Loucy (cell line): ENCODE measurements at regions not wholly inside any gene's neighbourhood (a gene's known extent, or its start where the extent isn't known, plus 50 kb on each side); places are given as distances from the start of the nearest gene placed in this dataset.

Experiments
- H2AFZ ChIP-seq: fragments of 200-600 bp; sonication (generic); 2 replicates; pipeline ENCODE4 v1.6.0; 2016; ENCODE audit warnings: antibody characterized with exemption, mild to moderate bottlenecking, low read length, moderate library complexity
- H3F3A ChIP-seq: fragments of 200-600 bp; 2 replicates; pipeline ENCODE4 v1.6.0; 2016; ENCODE audit warnings: antibody characterized with exemption, low read depth, mild to moderate bottlenecking
- H3K27me3 ChIP-seq: fragments of 200-600 bp; sonication (generic); 2 replicates; pipeline ENCODE4 v1.6.1; 2014; ENCODE audit warnings: low read length, mild to moderate bottlenecking; ENCODE audit not compliant: insufficient read depth, poor library complexity, severe bottlenecking
- H3K36me3 ChIP-seq: fragments of 200-600 bp; sonication (generic); 2 replicates; pipeline ENCODE4 v1.6.1; 2016; ENCODE audit warnings: low read length; ENCODE audit not compliant: insufficient read depth
- H3K4me1 ChIP-seq: fragments of 200-600 bp; sonication (generic); 2 replicates; pipeline ENCODE4 v1.5.1; 2014; ENCODE audit warnings: low read length, mild to moderate bottlenecking; ENCODE audit not compliant: insufficient read depth, poor library complexity, severe bottlenecking
- H3K4me2 ChIP-seq: fragments of 200-600 bp; sonication (generic); 2 replicates; pipeline ENCODE4 v1.6.0; 2014; ENCODE audit warnings: antibody characterized with exemption, low read length, low read depth, mild to moderate bottlenecking; ENCODE audit not compliant: poor library complexity, severe bottlenecking
- H3K4me3 ChIP-seq: fragments of 200-600 bp; sonication (generic); 2 replicates; pipeline ENCODE4 v1.5.1; 2014; ENCODE audit warnings: low read length, mild to moderate bottlenecking, mixed read lengths; ENCODE audit not compliant: poor library complexity, severe bottlenecking
- H3K79me2 ChIP-seq: fragments of 200-600 bp; sonication (generic); 2 replicates; pipeline ENCODE4 v1.6.1; 2014; ENCODE audit warnings: low read length; ENCODE audit not compliant: insufficient read depth
- H3K9ac ChIP-seq: fragments of 200-600 bp; sonication (generic); 2 replicates; pipeline ENCODE4 v1.6.0; 2014; ENCODE audit warnings: mild to moderate bottlenecking, low read depth, low read length, moderate library complexity; ENCODE audit not compliant: poor library complexity, severe bottlenecking
- H3K9me2 ChIP-seq: fragments of 200-600 bp; sonication (generic); replicated peaks from 2 replicates; pipeline ENCODE4 v1.6.1; 2016; ENCODE audit warnings: low read depth, low read length, mixed read lengths
- H3K9me3 ChIP-seq: fragments of 200-600 bp; sonication (generic); 2 replicates; pipeline ENCODE4 v1.6.1; 2014; ENCODE audit warnings: mild to moderate bottlenecking, antibody characterized with exemption, low read length, low read depth; ENCODE audit not compliant: insufficient read depth
- H4K20me1 ChIP-seq: fragments of 200-600 bp; sonication (generic); 2 replicates; pipeline ENCODE4 v1.6.0; 2014; ENCODE audit warnings: antibody characterized with exemption, low read length, mild to moderate bottlenecking; ENCODE audit not compliant: insufficient read depth, poor library complexity, severe bottlenecking
- EZH2phosphoT487 ChIP-seq: fragments of 200-600 bp; IDR thresholded peaks from 2 replicates; pipeline ENCODE4 v1.6.1; 2018; ENCODE audit warnings: antibody characterized with exemption, mild to moderate bottlenecking, moderate library complexity, borderline replicate concordance
- TF ChIP-seq, protein P1 (sequence below): fragments of 200-600 bp; sonication (generic); conservative IDR thresholded peaks from 2 replicates; pipeline ENCODE4 v1.5.1; 2014; ENCODE audit warnings: mild to moderate bottlenecking, antibody characterized with exemption, low read length

DNA sequence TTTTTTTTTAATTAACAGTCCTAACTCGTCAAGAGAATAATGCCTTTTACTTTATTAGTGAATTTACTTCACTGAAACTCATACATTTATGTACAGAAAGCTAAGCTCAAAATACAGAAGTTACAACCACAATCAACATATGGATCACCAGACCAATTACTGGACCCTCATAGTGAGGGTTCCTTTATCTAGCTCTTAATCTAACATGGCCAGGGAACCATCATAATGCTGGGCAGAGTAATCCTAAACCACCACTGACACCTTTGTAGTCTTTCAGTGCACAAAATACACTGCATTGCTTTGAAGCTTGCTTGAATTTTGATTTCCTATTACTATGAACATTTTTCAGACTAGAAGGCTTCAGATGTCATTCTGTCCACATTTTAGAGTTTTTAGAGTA, 1406.6 kb upstream of the PCDH9 start:
- Histone ChIP-seq H3K4me1 (no peaks in the 10 kb centered on the region), H3K36me3 (no peaks in the 10 kb centered on the region), H4K20me1 (no peaks in the 10 kb centered on the region), H3K27me3 (no peaks in the 10 kb centered on the region), H3K79me2 (no peaks in the 10 kb centered on the region), H3K4me2 (no peak overlapping the region), H3K4me3 (no peak overlapping the region), H3K9ac (no peak overlapping the region), H3K9me3 (no peaks in the 10 kb centered on the region), H2AFZ (no peak overlapping the region), H3K9me2 (no peaks in the 10 kb centered on the region), H3F3A (no peaks in the 10 kb centered on the region)
- no peak for TF ChIP-seq EZH2phosphoT487
- TF ChIP-seq, protein P1, sequence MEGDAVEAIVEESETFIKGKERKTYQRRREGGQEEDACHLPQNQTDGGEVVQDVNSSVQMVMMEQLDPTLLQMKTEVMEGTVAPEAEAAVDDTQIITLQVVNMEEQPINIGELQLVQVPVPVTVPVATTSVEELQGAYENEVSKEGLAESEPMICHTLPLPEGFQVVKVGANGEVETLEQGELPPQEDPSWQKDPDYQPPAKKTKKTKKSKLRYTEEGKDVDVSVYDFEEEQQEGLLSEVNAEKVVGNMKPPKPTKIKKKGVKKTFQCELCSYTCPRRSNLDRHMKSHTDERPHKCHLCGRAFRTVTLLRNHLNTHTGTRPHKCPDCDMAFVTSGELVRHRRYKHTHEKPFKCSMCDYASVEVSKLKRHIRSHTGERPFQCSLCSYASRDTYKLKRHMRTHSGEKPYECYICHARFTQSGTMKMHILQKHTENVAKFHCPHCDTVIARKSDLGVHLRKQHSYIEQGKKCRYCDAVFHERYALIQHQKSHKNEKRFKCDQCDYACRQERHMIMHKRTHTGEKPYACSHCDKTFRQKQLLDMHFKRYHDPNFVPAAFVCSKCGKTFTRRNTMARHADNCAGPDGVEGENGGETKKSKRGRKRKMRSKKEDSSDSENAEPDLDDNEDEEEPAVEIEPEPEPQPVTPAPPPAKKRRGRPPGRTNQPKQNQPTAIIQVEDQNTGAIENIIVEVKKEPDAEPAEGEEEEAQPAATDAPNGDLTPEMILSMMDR = no peak

DNA sequence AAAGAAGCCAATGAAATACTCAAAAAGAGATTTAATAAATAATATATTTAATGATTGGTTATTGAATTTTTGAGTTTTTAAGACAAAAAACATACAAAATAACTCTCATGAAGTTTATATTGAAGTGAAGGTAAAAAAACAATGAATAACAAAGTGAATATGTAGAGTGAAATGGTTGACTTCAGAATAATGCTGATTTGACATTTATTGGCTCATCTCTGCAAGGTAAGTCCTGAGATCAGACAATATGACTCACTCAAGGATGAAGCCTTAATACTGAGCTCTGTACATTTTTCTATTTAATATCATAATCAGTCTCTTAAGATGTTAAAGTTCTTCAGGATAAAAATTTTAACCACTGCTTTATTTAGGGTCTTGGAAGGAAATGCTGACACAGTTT, 1398.9 kb upstream of the PCDH9 start:
- H3K4me2 ChIP-seq = no peak overlapping the region
- H3K9ac ChIP-seq = no peak overlapping the region
- no peaks in the 10 kb centered on the region for H3K27me3 ChIP-seq
- H4K20me1 ChIP-seq = no peaks in the 10 kb centered on the region
- H3K4me1 ChIP-seq = no peaks in the 10 kb centered on the region
- no peaks in the 10 kb centered on the region for H3K9me3 ChIP-seq
- no peak overlapping the region for H2AFZ ChIP-seq
- no peaks in the 10 kb centered on the region for H3K36me3 ChIP-seq
- no peaks in the 10 kb centered on the region for H3K79me2 ChIP-seq
- TF ChIP-seq EZH2phosphoT487 = no peak
- TF ChIP-seq, protein P1 = no peak
- no peaks in the 10 kb centered on the region for H3F3A ChIP-seq
- H3K4me3 ChIP-seq = no peak overlapping the region
- no peaks in the 10 kb centered on the region for H3K9me2 ChIP-seq

DNA sequence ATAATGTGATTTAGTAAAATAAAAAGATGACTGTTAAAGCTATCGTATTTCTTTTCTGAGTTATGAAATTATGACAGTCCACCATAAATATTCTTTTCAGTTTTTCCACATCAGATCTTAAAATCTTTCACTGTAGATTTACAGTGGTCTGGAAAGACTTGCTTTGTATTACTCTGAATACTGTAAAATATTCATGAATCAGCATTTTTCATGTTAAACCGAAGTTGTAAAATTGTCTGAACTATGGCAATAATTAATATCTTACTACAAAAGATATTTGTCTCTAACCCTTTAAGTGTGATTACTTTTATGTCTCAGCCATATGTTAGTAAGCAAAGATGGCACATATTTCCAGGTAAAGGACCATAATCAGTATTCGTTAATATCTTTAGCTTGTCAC, 1397.2 kb upstream of the PCDH9 start:
- no peaks in the 10 kb centered on the region for H3K27me3 ChIP-seq
- H3K79me2 ChIP-seq = no peaks in the 10 kb centered on the region

More for the DNA sequence above, 1397.2 kb upstream of the PCDH9 start:
- Histone ChIP-seq H3K9me2 (no peaks in the 10 kb centered on the region), H2AFZ (no peak overlapping the region), H3K9ac (no peak overlapping the region), H3K4me3 (no peak overlapping the region), H3K4me2 (no peak overlapping the region), H4K20me1 (no peaks in the 10 kb centered on the region), H3F3A (no peaks in the 10 kb centered on the region), H3K4me1 (no peaks in the 10 kb centered on the region), H3K9me3 (no peaks in the 10 kb centered on the region), H3K36me3 (no peaks in the 10 kb centered on the region)
- TF ChIP-seq, protein P1 = no peak
- no peak for TF ChIP-seq EZH2phosphoT487
